ENCODE measurements at regions not wholly inside any gene's neighbourhood (a gene's known extent, or its start where the extent isn't known, plus 50 kb on each side); places are given as distances from the start of the nearest gene placed in this dataset.

DNA sequence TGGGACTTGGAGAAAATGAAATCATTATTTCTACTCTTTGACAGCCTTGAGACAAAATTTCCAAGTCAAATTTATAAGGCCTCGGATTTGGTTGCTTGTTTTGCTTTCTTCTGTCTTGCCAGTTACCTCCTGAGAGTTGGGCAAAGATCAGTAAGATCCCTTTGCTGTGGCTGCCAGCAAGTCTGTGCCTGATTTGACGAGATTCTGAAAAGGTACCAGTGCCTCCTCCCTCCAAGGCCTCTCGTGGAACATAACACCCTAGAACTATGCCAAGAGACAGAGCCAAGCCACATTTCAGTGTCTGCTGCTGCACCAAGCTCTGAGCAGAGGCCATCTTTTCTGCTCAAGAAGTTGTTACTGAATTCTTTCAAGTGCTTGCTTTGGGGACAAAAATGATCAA, 61.0 kb downstream of the GTPBP8 start:
- DNase-seq, result no peak

DNA sequence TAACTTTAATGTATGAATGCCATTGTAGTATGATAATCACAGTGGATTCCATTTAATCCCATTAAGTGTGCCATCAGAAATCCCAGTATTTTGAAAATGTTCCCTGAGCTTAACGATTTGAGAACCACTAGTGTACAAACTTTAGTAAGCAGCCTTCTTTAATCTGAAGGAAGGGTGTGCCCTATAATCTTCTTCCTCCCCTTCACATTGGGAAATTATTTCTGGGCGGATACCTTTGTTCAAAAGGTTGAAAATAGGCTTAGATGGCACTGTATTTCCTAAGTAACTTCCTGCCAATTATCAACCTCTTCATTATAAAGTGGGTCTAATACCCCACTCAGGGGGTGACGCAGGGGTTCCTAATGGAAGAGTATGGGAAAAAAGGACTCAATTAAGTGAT, 62.4 kb downstream of the GTPBP8 start:
- no peak for DNase-seq

DNA sequence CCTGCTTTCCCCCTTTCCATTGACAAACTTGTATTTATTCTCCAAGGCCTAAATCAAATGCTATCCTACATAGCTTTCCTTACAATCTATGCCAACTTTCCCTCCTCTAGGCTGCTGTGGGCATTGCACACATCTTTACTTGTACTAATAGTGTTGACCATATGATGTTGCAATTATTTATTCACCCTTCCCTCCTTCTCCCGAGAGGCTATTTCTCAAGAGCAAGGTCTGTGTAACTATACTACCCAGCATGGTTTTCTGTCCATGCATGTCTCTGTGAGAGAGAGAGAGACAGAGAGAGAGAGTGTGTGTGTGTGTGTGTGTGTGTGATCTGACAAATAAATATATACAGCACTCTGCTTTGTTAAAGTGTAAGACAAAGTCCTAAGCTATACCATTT, 63.8 kb downstream of the GTPBP8 start:
- DNase-seq, result no peak

DNA sequence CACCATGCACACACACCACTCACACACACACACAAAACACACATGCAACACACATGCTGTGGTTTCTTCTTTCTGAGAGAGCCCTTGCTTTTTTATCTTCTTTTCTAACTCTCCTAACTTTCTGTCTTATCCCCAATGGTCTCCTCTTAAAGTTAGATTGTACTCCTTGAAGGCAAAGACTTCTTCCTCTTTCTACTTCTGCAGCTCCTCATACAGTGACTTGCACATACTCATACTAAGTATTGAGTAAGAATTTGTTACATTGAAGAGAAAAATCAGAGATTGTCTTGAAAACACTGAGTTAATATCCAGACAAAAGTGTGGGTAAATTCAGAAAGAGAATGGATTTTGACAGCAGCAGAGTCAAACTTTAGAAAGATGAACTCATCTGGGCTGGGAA, 64.4 kb downstream of the GTPBP8 start:
- no peak for DNase-seq

DNA sequence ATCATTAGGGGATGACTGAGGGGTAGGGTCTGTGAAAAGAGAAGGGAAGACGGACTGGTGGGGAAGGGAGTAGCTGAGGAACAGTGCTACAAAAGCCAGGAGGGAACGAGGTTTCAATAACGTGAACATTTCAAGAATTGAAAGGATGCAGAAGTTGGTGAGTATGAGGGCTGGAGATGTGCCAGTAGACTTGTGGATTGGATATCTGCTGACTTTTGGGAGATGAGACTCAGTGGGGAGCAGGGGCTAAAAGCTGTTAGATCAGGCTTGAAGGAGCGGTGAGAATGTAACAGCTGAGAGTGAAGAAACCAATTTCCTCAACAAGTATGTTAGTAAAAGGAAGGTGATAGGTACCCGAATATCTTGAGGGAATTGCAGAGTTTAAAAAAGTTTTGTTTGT, 65.2 kb downstream of the GTPBP8 start:
- no peak for DNase-seq

DNA sequence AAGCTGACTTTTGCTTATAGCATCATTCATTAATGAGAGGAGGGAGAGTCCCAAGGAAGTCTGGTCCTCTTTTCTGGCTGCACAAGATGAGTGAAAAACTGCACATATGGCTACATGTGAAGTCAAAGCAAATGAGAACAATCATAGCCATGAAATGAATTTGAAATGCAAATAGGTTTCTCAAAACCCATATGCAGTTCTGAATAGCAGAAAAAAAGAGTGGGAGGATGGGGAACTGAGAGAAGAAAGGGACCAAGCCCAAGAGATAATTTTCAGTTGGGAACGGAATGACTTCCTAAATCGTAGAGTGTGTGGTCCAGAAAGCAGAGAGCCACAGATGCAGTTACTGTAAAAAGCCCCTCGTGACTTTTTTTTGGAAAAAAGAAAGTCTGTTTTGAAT, 66.3 kb downstream of the GTPBP8 start:
- no peak for DNase-seq

DNA sequence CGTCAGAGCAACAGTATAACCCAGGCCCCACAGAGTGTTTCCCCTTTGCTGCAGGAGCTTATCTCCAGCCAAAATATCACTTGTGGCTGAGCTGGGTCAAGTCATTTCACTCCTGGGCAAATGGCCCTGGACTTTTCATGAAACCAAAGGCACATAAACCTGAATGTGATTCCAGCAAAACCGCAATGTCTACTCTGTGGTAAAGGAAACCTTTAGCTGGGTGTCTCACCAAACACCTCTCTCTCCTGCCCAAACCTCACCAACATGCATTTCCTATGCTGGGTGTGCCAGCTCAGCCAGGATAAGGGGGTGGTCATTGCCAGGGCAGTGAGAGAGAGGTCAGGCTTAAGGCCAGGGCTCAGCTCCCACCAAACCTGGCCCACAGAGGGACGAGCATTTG, 67.4 kb downstream of the GTPBP8 start:
- no peak for DNase-seq

DNA sequence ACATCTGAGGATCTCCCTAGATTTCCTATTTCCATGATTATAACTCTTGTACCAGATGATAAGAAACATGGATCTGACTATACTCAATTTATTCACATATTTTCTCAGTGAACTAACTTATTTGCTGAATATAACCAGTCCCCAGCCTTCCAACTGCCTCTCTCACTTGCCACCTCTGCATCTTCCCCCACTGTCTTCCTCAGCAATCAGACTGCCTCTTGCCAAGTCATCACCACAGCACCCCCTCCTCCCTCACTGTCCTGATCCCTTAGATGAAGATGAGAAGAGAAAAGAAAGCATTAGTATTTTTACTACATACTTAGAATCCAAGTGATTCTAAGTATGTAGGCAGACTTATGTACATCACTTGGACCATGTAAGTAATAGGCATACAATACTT, 71.9 kb downstream of the GTPBP8 start:
- DNase-seq, result no peak

DNA sequence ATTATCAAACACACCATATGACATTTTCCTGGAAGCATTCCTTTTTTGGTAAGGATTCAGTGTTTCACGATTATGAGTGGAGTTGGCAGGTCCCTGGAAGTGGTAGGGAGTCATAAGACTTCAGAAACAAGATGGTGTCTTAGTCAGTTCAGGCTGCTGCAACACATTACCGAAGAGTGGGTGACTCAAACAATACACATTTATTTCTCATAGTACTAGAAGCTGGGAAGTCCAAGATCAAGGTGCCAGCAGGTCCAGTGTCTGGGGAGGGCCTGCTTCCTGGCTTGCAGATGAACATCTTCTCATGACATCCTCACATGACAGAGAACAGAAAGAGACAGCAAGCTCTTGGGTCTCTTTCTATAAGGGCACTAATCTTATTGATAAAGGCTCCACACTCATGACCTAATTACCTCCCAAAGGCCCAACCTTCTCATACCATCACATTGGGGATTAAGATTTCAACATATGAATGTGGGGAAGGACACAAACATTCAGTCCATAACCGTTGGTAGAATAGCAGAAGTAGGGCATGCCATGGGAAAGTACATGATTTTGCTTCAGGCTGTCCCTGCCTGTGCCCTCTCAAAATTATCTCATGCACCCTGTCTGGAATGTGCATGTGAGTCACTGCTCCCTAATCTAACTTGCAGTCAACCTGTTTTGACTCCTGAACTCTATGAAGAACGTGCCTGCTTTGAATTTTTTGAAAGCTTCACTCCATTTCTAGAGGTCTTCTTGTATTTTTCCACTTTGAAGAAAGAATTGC, 72.5 kb downstream of the GTPBP8 start:
- no peak for DNase-seq

DNA sequence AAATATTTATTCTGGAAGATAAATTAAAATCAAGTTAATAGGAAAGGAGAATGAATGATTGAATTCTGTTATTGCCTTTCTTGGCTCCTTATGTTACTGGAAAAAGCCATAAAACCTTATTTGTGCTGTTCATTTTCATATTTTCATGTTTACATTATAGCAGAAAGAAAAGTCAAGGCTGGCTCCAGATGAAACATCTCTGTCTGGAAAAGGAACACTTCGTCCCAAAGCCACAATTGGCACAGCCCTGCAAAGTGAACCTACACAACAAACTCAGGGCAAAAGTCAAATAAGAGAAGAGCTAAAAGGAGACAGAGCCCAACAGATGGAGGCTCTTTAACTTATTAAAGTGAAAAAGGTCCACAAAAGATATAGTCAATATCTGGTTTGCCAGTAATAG, 73.4 kb downstream of the GTPBP8 start:
- no peak for DNase-seq

DNA sequence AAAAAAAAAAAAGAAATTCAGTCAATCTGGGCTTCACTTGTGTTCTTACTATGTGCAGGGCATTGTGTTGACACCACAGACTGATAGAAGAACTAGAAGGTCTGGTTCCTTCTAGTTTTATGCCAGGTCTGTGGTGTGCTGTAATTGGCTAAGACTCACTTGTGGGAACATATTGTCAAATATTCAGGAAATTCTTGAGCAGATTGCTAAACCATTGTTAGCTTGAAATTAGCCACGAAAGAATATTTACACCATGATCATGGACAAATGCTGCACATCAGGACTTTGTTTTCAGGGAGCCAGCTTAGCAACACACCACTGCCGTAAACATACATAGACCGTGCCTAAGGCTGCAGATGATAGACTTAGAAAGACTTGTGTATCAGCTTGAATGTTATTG, 74.6 kb downstream of the GTPBP8 start:
- no peak for DNase-seq

DNA sequence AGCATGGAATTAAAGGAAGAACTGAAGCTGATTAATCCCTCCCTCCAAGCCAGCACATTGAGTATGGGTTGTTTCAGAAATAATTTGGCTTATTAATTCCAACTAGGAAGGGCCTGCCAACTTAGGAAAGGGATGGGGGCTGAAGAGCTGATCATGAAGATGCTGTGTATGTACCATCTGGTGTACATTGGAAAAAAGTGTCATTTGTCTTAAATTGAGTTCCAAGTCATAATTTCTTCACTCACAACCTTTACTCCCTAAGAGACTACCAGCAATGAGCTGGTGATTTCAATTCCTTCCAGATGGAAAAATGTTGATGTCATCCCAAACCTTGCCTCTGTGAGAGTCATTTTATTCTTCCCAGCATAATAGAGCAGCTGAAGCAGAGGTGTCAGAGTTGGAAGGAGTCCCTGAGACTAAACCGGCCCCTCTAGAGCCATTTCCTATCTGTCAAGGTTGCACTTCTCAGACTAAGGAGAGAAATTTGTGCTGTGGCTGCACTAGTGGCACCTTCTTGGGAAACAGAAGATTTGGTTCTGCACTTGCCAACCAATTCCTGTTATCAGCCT, 79.4 kb downstream of the GTPBP8 start:
- DNase-seq, result no peak

DNA sequence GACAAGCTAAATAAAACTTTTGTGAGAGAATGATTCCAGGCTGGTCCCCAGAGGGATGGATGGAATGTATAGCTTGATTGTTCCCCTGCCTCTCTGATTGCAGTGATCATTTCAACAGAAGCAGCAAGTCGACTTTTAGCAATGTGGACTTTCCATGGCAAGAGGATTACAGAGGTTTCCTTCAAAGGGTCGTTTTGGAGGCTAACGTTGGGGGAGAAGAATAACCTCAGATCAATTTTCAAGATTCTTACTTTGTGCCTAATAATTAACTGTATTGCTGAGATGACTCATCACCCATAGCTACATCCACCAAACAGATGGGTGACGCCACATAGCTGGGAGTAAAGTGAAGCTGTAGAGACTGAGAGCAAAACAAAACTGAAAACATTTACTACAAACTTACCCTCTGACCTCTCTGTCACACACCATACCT, 79.9 kb downstream of the GTPBP8 start:
- no peak for DNase-seq

DNA sequence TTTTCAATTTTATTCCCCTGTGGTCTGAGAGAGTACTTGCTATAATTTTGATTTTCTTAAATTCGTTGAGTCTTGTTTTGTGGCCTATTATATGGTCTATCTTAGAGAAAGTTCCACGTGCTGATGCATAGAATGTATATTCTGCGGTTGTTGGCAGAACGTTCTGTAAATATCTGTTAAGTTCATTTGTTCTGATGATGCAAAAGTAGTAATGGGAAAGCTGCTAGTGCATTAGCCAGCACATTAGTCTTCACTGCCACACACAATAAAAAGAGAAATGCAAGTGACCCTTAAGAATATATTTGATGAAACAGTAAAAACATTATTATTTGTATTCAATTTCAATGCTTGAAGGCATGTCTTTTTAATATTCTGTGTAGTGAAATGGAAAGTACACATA, 84.8 kb downstream of the GTPBP8 start:
- no peak for DNase-seq

DNA sequence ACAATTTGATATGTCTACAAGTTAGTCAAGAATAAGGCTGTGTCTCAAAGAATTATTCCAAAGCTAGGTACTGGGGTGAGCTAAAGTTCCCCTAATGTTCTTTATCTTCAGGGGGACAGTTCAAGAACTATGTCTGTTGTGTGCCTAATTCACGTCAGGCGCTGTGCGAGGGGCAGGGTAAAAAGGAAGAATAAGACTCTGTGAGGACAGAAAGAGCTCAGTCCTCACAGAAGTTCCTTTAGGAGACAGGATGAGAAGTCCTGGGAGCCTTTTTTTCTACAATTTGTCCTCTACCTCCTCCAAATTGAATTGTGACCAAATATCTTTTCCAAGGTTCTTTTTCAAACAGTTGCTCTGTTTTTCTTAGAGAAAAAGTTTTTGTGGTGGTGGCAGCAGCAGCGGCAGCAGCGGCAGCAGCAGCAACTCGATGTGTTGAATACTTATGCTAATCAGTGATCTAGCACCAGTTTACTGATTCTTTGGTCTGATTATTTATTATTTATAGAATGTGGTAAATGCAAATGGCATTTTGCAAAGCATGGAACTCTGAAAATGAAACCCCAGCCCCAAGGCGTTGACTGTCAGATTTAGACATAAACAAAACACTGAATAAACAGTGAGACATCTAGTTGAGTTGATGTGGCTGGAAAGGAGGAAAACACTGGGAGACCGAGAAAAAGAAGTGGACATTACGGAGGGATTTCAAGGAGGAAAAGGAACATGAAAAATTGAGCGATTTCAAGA, 88.6 kb downstream of the GTPBP8 start:
- DNase-seq, result no peak

DNA sequence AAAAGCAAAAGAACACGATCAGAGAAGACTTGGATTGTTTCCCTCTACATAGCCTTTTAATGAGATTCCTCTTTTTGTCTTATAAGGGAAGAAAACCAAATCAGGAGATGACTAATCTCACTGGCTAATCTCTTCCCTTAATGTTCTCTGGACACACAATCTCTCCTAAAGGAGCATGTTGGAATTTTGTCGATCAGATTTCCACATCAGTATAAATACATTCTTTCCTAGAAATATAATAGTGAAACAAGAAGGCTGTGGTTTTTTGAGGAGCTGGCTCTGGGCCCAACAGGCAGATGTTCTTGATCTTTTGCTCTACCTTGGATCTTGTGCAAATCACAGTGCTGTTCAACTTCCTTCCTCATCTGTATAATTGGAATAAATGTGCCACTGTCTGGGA, 94.0 kb downstream of the GTPBP8 start:
- DNase-seq, result no peak

DNA sequence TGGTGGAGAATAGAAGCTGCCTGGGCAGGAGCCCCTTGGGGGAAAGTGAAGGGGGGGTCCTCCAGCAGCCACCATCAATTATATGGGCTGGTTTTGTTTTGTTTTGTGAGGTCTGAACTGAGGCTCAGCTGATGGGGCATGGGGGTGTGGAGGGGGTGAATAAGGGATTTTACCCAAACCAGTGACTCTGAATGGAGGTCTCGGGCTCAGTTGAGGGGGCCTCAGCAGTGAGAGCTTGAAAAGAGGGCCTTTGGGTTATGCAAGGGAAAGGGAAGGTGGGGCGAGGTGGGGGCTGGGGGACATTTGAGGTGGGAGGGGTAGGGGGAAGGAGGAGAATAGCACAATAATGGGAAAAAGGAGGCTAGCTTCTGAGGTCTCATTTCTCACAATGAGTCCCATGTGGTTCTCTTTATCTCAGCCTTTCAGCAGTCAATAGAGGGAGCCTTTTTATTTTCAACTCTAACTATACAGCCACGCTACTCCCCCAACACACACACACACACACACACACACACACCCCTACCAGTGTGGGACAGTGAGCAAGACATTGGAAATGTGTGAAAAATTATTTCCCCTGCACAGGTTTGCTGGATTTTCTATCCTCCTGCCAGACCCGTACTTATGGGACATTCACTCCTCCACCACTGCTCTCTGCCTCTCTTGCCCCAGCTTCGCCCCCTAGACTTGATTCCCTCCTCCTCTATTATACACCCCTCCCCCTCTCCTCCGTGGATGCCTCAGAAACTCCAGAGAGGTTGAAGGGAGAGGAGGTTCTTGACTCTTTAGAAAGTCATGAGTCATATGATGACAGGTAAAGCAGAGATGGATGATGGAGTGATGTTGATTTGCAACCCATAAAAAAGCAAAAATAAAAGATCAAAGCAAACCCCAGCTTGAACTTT, 96.0 kb downstream of the GTPBP8 start:
- no peak for DNase-seq

DNA sequence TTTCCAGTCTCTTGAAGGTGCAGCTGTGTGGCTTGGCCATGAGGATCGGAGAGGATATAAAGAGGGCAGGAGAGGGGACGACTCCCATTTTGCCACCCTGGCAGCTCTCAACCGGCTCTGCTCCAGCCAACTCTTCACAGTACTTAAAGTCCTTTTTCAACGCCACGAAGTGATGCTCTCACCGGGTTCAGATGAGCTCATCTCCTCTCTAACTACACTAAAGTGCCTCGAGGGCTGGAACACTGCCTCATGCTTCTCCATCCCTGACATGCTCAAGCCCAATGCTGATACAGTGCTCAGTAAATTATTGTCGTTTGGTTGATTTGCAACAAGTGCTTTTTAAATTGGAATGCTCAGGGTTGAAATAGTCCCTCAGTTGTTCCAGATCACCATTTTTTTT, 97.8 kb downstream of the GTPBP8 start:
- DNase-seq, result no peak

DNA sequence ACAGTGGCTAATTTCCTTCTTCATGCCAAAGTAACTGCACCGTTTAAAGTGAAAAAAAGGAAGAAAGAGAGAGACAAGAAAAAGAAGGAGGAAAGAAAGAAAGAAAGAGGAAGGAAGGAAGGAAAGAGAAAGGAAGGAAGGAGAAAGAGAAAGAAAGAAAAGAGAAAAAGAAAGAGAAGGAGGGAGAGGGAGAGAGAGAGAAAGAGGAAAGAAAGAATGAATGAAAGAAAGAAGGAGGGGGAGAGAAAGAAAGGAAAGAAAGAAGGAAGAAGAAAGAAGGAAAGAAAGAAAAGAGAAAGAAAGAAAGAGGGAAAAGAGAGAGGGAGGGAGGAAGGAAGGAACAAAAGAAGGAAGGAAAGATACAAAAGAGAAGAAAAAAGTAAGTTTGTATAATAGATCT, 100.6 kb downstream of the GTPBP8 start:
- DNase-seq, result no peak

DNA sequence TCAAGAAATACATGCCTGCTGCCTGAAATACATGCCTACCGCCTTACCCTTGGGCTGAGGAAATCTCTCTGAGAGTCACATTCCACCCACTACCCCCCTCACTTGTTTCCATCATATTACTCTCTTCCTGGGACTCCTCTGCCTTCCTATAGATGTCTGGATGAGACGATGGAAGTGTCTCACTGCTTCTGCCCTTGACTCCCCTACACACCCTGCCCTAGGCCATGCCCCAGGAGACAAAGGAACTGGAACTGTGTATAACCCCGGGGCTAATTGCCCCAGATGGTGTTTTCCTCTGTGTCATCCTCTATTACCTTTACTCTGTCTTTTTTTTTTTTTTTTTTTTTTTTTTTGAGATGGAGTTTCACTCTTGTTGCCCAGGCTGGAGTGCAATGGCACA, 102.0 kb downstream of the GTPBP8 start:
- no peak for DNase-seq

DNA sequence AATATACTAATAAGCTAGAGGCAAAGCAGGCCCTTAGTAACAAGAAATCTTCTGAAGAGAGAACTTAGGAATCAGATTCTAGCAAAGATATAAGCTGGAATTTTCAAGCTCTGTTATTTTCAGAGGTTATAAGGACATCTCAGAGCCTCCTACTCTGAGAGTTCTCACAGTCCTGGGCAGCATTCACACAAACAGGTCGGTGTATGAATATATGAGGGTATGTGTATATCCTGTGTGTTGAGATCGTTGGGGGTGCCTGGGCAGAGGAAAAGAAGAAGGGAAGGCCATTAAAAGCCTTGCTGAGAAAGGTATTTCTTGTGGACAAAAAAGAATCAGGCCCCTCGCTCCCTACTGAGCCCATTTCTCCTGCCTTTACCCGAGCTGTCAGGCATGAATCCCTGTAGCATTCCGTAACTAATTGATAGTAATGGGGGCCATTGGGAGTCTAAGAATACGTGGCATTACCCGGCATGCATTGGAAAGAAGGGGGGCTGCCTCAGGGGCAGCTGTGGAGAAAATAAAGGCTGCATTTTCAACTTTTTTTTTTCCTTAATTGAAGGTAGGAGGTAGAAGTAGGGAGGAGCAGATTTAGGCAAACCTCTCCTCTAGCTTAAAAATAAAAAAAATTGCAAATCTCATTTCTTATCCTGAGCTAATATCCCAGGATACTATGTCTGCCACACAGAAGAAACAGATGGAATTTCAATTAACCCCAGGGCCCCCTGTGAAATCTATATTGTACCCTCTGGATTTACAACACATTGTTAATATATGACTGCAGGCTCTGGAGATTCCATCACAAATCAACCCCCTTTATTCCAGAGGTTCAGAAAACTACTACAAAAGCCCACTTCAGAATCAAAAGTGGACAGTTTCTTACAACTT, 103.8 kb downstream of the GTPBP8 start:
- DNase-seq, result no peak

DNA sequence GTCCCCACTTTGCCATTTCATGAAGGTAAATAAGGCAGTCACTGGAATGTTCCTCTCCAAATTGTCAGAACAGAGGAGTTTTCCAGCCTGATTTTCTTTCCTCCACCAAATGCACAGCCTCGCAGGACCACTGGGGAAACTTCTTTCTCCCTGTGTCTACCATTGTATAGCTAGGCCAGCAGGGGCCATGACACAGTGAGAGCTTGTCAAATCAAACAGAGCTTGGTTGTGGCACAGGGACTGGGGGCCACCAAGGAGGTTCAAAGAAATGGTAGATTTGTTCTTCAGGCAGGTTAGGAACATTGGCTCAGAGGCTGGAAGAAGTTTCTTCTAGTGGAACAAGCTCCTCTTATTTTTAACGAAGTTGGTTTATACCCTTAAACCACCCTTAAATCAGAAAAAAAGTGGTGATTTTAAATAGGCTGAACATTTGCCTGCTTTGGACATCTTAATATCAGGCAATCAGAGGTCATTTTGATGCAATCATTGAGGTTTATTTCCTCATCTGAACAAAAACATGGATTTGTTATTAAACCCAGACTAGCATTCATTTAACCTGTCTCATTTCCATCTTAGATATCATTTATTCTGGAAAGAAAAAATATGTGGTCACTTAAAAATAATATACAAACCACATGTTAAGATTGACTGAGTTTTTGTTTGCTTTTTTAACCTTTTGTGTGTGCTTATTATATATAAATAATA, 105.6 kb downstream of the GTPBP8 start:
- no peak for DNase-seq

Data from NCI-H2107 (cell line).